GM12873 (cell line): ENCODE measurements at regions not wholly inside any gene's neighbourhood (a gene's known extent, or its start where the extent isn't known, plus 50 kb on each side); places are given as distances from the start of the nearest gene placed in this dataset.

Experiments used
- CTCF ChIP-seq: IDR thresholded peaks from 2 replicates; pipeline ENCODE4 v1.5.1; 2012; ENCODE audit warnings: low read depth, mild to moderate bottlenecking, moderate library complexity, low read length, control low read depth; ENCODE audit not compliant: insufficient read depth; ENCODE audit errors: missing control alignments

GRCh38 chr16:86198206-86199118 lies 299.5 kb downstream of the IRF8 start:
- no peak for TF ChIP-seq CTCF

GRCh38 chr16:86199182-86199581 lies 300.2 kb downstream of the IRF8 start:
- TF ChIP-seq CTCF, result no peak

- no peak for TF ChIP-seq CTCF
Observed at GRCh38 chr16:86199871-86200695, 301.1 kb downstream of the IRF8 start.

GRCh38 chr16:86200722-86201121 lies 301.8 kb downstream of the IRF8 start:
- TF ChIP-seq CTCF, result no peak

- TF ChIP-seq CTCF, result no peak
Observed at GRCh38 chr16:86201746-86202145, 302.8 kb downstream of the IRF8 start.

- no peak for TF ChIP-seq CTCF
Observed at GRCh38 chr16:86202267-86202666, 303.3 kb downstream of the IRF8 start.

- TF ChIP-seq CTCF, result no peak
Observed at GRCh38 chr16:86202760-86203426, 303.9 kb downstream of the IRF8 start.
